HUES6 (cell line): ENCODE measurements at regions not wholly inside any gene's neighbourhood (a gene's known extent, or its start where the extent isn't known, plus 50 kb on each side); places are given as distances from the start of the nearest gene placed in this dataset.

Source experiments
- H3K27ac ChIP-seq: 2 replicates; pipeline ENCODE4 v1.7.0; 2013; ENCODE audit warnings: low read depth, mild to moderate bottlenecking, low read length, inconsistent platforms
- H3K27me3 ChIP-seq: 2 replicates; pipeline ENCODE4 v1.6.1; 2013; ENCODE audit warnings: low read length; ENCODE audit not compliant: control insufficient read depth, insufficient read depth
- H3K36me3 ChIP-seq: 2 replicates; pipeline ENCODE4 v1.6.1; 2013; ENCODE audit warnings: low read length; ENCODE audit not compliant: control insufficient read depth, insufficient read depth
- H3K4me1 ChIP-seq: 2 replicates; pipeline ENCODE4 v1.6.1; 2013; ENCODE audit warnings: low read length; ENCODE audit not compliant: control insufficient read depth, insufficient read depth
- H3K4me3 ChIP-seq: 2 replicates; pipeline ENCODE4 v1.5.1; 2013; ENCODE audit warnings: low read depth, low read length
- H3K9ac ChIP-seq: one replicate; pipeline ENCODE4 v1.6.1; 2013; ENCODE audit warnings: mild to moderate bottlenecking, low read length
- H3K9me3 ChIP-seq: 2 replicates; pipeline ENCODE4 v1.6.1; 2013; ENCODE audit warnings: low read depth, low read length; ENCODE audit not compliant: control insufficient read depth, insufficient read depth

DNA sequence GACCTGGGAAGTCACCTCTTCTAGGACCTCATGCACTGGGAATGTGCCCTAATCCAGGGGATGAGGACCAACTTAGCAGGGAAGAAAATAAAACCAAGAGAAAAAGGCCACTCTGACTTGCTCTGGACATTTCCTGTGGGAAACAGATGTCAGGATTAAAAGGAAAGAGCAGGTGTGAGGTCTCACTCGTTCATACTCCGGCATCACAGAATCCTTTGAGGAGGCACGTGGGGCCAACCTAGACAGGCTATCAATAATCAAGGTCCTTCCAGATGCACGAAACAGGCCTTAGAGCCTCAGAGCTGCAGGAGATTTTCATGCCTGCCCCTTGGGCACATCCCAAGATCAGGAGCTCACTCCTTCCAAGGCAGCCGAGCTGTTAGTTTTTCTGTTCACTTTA is 321.5 kb upstream of the CCL2 start:
- no peak overlapping the region for H3K27ac ChIP-seq
- peaks cover 29% of the 10 kb centered on the region for H3K4me1 ChIP-seq
- no peaks in the 10 kb centered on the region for H3K27me3 ChIP-seq

DNA sequence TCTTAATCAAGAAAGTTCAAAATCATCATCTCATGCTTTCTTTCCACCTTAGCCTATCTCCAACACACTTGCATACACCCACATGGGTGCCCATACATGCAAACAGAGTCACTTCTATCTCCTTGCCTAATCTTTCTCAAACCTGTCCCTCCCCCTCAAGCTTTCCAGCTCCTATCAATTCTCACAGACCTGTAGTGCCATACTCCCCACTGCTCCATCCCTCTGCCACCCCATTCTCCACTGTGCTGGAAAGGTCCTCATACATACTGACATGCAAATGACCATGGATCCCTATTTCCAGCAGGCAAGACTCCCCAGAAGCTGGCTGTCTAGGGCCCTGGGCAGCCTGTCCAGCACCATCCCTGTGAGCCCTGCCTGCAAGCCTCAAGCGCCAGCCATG is 320.4 kb upstream of the CCL2 start:
- Histone ChIP-seq H3K4me1 (peaks cover 17% of the 10 kb centered on the region), H3K36me3 (no peaks in the 10 kb centered on the region), H3K27me3 (no peaks in the 10 kb centered on the region), H3K9ac (no peak overlapping the region), H3K9me3 (no peaks in the 10 kb centered on the region), H3K4me3 (no peak overlapping the region), H3K27ac (no peak overlapping the region)

More for the DNA sequence above, 321.5 kb upstream of the CCL2 start:
- no peaks in the 10 kb centered on the region for H3K36me3 ChIP-seq
- H3K9me3 ChIP-seq, result no peaks in the 10 kb centered on the region
- H3K9ac ChIP-seq, result no peak overlapping the region
- H3K4me3 ChIP-seq, result no peak overlapping the region

DNA sequence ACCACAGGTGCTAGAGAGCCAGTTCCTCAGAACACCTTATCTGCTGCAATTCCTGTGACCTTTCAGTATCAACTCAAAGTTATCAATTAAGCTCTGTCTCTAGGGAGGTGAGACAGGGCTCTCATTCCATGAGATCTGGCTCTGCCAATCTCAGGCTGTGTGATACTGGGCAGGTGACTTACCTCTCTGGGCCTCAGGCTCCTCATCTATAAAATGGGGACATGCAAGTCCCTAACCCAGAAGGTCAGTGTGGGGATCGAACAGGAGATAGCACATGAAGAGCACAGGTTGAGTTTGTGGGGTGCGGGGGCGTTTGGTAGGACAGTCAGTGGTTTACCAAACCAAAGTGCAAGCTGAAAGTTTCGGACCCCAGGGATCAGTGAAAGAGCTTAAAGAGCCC is 319.3 kb upstream of the CCL2 start:
- Histone ChIP-seq H3K9ac (no peak overlapping the region), H3K36me3 (no peaks in the 10 kb centered on the region), H3K4me1 (peaks cover 11% of the 10 kb centered on the region), H3K4me3 (no peak overlapping the region), H3K9me3 (no peaks in the 10 kb centered on the region), H3K27ac (no peak overlapping the region), H3K27me3 (no peaks in the 10 kb centered on the region)

DNA sequence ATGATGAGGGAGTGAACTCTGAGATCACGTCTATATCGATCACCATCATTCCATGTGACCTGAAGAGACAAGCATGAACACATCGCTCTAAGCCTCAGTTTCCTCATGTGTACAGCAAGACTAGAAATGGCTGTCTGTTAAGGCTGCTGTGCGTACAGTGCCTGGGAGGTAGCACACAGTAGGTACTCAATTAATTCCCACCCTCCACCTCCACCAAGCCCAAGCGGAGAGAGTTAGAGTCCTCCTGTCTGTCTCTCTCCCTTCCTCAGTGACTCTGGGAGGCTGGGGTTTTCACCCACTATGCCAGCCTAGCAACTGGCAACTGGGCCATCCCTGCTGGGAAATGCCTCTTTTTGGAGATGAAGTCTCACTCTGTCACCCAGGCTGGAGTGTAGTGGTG is 318.3 kb upstream of the CCL2 start:
- Histone ChIP-seq H3K9me3 (no peaks in the 10 kb centered on the region), H3K27ac (no peak overlapping the region), H3K9ac (no peak overlapping the region), H3K27me3 (no peaks in the 10 kb centered on the region), H3K4me3 (no peak overlapping the region), H3K4me1 (peaks cover 8% of the 10 kb centered on the region), H3K36me3 (no peaks in the 10 kb centered on the region)

DNA sequence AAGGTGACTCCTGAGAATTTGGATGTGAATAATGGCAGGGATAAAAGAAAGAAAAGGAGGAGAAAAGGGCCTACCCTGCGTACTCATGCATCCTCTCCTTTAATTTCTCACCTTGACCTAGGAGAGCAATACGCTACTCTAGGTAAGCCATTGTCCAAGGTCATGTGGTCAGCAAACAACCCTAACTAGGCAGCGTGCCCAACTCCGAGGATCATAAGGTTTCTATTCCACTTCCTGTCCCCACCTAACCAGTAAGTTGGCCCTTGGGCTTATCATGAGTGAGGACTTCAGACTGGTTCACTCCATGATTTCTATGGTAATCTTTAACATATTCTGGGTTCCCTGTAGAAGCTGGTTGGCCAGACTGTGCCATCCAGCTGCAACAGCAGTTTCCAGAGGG is 315.1 kb upstream of the CCL2 start:
- Histone ChIP-seq H3K9ac (no peak overlapping the region), H3K27ac (no peak overlapping the region), H3K36me3 (no peaks in the 10 kb centered on the region), H3K9me3 (no peaks in the 10 kb centered on the region), H3K27me3 (no peaks in the 10 kb centered on the region), H3K4me1 (peaks cover 8% of the 10 kb centered on the region), H3K4me3 (no peak overlapping the region)

DNA sequence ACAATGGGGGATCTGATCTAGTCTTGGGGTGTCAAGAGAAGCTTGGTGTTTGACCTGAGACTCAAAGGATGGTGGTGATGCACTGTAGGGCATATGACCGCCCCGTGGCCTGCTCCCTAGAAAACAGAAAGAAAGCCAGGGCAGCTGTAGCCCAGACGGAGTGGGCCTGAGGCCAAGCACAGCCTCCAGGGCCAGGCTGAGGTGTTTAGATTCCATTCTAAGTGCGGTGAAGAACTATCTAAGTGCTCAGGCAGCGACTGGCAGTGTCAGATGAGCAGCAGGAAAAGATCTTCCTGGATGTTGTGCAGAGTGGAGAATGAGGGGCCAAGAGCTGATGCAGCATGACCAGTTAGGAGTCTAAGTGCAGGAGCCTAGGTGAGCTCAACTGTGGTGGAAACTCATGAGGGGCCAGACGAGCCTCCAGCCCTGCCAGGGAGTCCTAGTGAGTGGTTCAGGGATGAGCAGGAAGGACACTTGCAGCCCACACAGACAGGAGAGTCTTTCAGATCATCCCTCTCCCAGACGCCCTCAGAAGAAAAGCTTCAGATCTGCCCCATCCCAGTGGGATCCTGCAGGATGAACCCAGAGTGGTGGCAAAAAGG is 314.2 kb upstream of the CCL2 start:
- no peaks in the 10 kb centered on the region for H3K36me3 ChIP-seq
- H3K27ac ChIP-seq, result no peak overlapping the region
- no peak overlapping the region for H3K9ac ChIP-seq
- H3K27me3 ChIP-seq, result no peaks in the 10 kb centered on the region
- H3K9me3 ChIP-seq, result no peaks in the 10 kb centered on the region
- H3K4me3 ChIP-seq, result no peak overlapping the region
- H3K4me1 ChIP-seq, result peaks cover 8% of the 10 kb centered on the region

DNA sequence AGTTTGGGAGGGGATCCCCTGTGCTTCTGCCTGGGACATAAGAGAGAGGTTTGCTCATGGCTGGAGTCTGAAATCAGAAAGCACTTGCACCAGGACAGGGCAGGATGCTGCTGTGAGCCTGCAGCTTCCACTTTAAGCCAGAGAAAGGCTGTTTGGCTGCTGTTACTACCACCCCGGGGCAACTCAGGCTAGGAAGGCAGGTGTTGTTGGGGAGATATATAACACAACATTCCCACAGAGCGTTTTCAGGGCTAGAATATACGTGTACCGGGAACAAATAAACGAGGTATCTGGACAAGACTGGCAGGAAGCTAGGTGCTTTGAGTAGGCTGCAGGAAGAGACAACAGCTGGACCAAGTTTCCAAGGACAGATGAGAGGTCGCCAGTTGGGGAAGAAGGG is 313.3 kb upstream of the CCL2 start:
- Histone ChIP-seq H3K4me1 (peaks cover 8% of the 10 kb centered on the region), H3K9me3 (no peaks in the 10 kb centered on the region), H3K36me3 (no peaks in the 10 kb centered on the region), H3K4me3 (no peak overlapping the region), H3K27ac (no peak overlapping the region), H3K27me3 (no peaks in the 10 kb centered on the region), H3K9ac (no peak overlapping the region)

DNA sequence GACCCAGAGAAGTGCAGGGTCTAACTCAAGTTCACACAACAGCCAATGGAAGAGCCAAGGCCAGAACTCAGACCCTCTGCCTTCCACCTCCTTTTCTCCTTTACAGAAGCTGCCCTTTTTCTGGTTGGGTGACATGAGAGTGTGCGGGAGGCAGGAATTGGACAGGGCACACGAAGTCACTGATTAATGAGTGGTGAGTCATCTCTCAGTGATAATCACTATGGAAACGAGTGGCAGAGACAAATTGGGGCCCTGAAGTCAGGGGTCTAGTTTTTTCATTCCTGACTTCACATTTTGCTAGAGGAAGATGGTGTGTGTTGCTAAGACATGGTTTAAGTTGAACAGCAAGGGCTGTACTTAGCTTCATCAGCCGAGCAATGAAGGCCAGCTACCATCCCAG is 312.7 kb upstream of the CCL2 start:
- no peak overlapping the region for H3K9ac ChIP-seq

DNA sequence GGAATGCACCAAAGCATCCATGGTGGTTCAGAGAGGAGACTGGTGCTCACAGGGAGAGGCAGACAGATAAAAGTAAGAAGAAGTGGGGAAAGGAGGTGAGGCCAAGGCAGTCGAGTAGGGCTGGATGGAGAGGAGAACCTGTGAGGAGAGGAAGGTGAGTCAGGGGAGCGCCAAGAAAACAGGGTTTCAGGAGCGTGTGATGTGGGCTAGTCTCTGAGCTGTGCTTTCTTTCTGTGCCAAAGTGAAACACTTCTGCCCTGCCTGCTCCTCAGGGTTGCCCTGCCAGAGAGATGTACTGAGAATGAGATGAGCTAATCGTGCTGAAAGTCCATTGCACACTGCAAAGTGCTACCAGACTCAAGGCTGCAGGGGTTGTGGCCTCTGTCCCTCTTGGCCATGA is 310.7 kb upstream of the CCL2 start:
- Histone ChIP-seq H3K27ac (no peak overlapping the region), H3K27me3 (no peaks in the 10 kb centered on the region), H3K9ac (no peak overlapping the region), H3K4me3 (no peak overlapping the region), H3K4me1 (peaks cover 4% of the 10 kb centered on the region; the same call in 1 of the 2 replicates), H3K36me3 (no peaks in the 10 kb centered on the region), H3K9me3 (no peaks in the 10 kb centered on the region)

More for the DNA sequence above, 312.7 kb upstream of the CCL2 start:
- Histone ChIP-seq H3K27me3 (no peaks in the 10 kb centered on the region), H3K36me3 (no peaks in the 10 kb centered on the region), H3K27ac (no peak overlapping the region), H3K4me3 (no peak overlapping the region), H3K4me1 (peaks cover 8% of the 10 kb centered on the region), H3K9me3 (no peaks in the 10 kb centered on the region)

DNA sequence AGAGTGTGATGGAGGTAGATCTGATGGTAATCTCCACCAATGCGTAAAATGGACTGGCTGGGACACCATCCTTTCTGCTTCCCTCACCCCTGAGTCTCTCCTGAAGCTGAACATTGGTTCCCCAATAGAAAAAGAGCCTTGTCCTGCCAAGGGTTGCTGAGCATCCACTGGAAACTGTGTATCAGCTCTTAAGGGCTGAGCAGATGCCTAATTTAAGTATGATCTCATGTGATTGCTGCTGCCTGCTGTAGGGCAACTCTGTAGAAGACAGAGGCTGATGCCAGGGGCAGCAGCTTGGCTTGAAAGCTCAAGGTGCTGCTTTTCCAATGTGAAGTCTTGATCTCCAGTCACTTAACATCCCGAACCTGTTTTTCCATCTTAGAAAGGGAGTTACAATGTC is 310.3 kb upstream of the CCL2 start:
- H3K27me3 ChIP-seq, result no peaks in the 10 kb centered on the region
- H3K27ac ChIP-seq, result no peak overlapping the region
- H3K4me1 ChIP-seq, result peaks cover 4% of the 10 kb centered on the region; the same call in 1 of the 2 replicates
- H3K9ac ChIP-seq, result no peak overlapping the region
- no peaks in the 10 kb centered on the region for H3K36me3 ChIP-seq
- H3K4me3 ChIP-seq, result no peak overlapping the region
- no peaks in the 10 kb centered on the region for H3K9me3 ChIP-seq

DNA sequence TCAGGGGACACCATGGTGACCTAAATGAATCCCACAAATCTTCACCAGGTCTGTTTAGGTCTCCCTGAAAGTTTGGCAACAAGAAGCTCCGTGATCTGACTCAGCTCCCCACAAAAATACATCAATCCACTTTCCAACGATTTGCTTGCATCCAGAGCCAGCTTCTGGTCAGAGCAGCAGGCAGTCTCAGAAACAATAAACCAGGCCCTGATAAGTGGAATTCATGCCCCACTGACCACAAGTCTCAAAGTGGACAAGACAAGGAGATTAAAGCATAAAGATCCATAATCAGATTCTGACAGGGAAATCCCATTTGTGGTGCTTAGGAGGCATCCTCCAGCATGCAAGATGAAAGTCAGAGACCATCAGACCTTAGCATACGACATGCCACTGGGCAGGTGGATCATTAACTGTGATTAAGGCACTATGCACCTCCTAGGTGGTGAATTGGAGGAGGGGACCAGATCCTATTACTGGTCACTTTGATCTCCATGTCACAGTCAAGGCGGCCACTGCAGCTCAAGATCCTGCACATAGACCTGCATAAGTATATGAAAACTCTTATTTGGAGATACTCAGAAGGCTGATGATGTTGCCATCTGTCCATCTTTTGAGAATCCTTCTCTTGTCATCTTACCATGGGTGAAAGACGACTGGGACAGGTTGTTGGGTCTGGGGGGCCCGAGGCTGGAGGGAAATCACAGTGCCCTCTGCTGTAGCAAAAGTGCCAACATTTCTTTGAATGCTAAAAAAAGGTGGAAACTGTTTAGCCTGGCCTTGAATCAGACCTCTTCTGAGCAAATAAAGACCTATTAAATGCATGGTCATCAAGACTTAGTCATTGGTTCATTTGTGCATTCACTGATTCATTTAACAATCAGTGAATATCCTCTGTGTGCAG is 309.2 kb upstream of the CCL2 start:
- no peak overlapping the region for H3K9ac ChIP-seq
- no peak overlapping the region for H3K27ac ChIP-seq

More for the DNA sequence above, 309.2 kb upstream of the CCL2 start:
- no peaks in the 10 kb centered on the region; the same call in 1 of the 2 replicates for H3K4me1 ChIP-seq
- no peaks in the 10 kb centered on the region for H3K9me3 ChIP-seq
- no peak overlapping the region for H3K4me3 ChIP-seq
- no peaks in the 10 kb centered on the region for H3K36me3 ChIP-seq
- no peaks in the 10 kb centered on the region for H3K27me3 ChIP-seq
